ENCODE measurements at regions not wholly inside any gene's neighbourhood (a gene's known extent, or its start where the extent isn't known, plus 50 kb on each side); places are given as distances from the start of the nearest gene placed in this dataset.

- Histone ChIP-seq H3K4me1 (ENCODE audit: insufficient read depth, low read length) (no peaks in the 10 kb centered on the region), H3K4me3 (ENCODE audit: low read length) (no peak overlapping the region), H3K9me3 (ENCODE audit: control insufficient read depth in 1 of 2, insufficient read depth in 1 of 2, low read length in 2 of 2) (no peaks in the 10 kb centered on the region), H3K27ac (ENCODE audit: low read depth in 1 of 2, low read length in 2 of 2) (no peak overlapping the region), H3K27me3 (ENCODE audit: control insufficient read depth in 1 of 2, insufficient read depth in 2 of 2, low read length in 2 of 2) (peaks cover 0 to 6% of the 10 kb centered on the region in 2 experiments), H3K36me3 (ENCODE audit: insufficient read depth, low read length) (no peaks in the 10 kb centered on the region)
- no peaks in the 10 kb centered on the region for H3K36me3 Mint-ChIP-seq (ENCODE audit: low read depth)
- TF ChIP-seq CTCF (IDR thresholded peaks at IDR 0.05), result no peak
- CTCF ChIA-PET, result no interaction called here
- no peaks in the 10 kb centered on the region for H3K4me1 Mint-ChIP-seq (ENCODE audit: low read depth)
- DNase-seq, result no peak
- no peak overlapping the region for H3K4me3 Mint-ChIP-seq
- no peak for ATAC-seq (ENCODE audit: poor library complexity)
- intact Hi-C loops (cut with DNase I, micrococcal nuclease), result no loop called here
- no peaks in the 10 kb centered on the region for H3K9me3 Mint-ChIP-seq
- H3K27ac Mint-ChIP-seq, result no peak overlapping the region
- no peaks in the 10 kb centered on the region for H3K27me3 Mint-ChIP-seq
- POLR2A ChIA-PET, result no interaction called here
Measured at GRCh38 chr12:43653917-43654316, 101.9 kb upstream of the ADAMTS20 start.

DNA sequence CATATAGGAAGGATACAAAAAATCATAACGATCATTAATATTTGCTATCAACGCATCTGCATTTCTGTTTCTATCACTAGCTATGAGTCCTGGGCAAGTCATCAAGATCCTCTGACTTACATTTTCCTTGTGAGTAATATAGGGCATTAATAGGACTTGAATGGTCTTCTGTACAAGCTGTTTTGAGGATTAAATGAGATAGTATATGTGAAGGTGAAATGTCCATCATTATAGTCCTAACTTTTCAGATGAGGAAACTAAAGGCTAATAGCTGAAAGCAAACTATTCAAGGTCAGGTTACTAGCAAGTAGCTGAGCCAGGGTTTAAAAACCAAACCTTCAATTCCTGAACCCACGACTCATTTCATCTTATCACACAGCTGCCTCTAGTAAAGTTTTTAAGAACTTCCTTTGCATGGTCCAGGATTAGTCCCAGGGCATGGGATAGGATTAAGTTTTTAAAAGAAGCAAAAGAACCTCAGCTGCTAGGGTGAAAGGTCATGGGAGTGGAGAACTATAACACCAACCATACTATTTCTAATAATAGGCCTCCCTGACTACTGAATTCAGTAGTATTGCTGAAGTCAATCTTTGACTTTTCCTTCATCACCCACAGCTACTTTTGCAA, 101.4 kb upstream of the ADAMTS20 start:
- H3K27me3 ChIP-seq (ENCODE audit: control insufficient read depth in 1 of 2, insufficient read depth in 2 of 2, low read length in 2 of 2), result peaks cover 0 to 6% of the 10 kb centered on the region in 2 experiments
- no peaks in the 10 kb centered on the region for H3K36me3 ChIP-seq (ENCODE audit: insufficient read depth, low read length)
- ChIA-PET POLR2A (no interaction called here), CTCF (no interaction called here)
- H3K9me3 ChIP-seq (ENCODE audit: control insufficient read depth in 1 of 2, insufficient read depth in 1 of 2, low read length in 2 of 2), result no peaks in the 10 kb centered on the region
- H3K4me1 ChIP-seq (ENCODE audit: insufficient read depth, low read length), result no peaks in the 10 kb centered on the region
- ATAC-seq (ENCODE audit: poor library complexity) (no peak), DNase-seq (no peak)
- Mint-ChIP-seq H3K9me3 (no peaks in the 10 kb centered on the region), H3K27me3 (no peaks in the 10 kb centered on the region), H3K27ac (no peak overlapping the region), H3K36me3 (ENCODE audit: low read depth) (no peaks in the 10 kb centered on the region), H3K4me1 (ENCODE audit: low read depth) (no peaks in the 10 kb centered on the region), H3K4me3 (no peak overlapping the region)
- TF ChIP-seq CTCF (IDR thresholded peaks at IDR 0.05), result no peak
- H3K4me3 ChIP-seq (ENCODE audit: low read length), result no peak overlapping the region
- no peak overlapping the region for H3K27ac ChIP-seq (ENCODE audit: low read depth in 1 of 2, low read length in 2 of 2)
- intact Hi-C loops (cut with DNase I, micrococcal nuclease), result no loop called here

DNA sequence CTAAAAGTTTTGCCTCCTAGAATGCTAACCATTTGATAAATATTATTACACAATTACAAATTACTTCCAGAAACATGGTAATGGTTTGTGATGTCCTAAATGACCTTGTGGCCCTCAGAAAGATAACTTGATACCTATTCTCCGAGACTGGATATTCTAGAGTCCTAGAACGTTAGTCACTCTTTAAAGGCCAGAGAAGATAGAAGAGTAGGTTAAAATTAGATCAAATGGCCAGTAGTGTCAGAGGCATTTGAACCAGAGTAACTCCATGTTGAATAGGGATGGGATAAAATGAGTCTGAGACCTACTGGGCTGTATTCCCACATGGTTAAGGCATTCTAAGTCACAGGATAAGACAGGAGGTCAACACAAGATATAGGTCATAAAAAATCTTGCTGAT, 96.6 kb upstream of the ADAMTS20 start:
- Mint-ChIP-seq H3K27me3 (peaks cover 12% of the 10 kb centered on the region), H3K4me3 (no peak overlapping the region), H3K9me3 (peaks cover 2% of the 10 kb centered on the region), H3K27ac (no peak overlapping the region), H3K36me3 (ENCODE audit: low read depth) (no peaks in the 10 kb centered on the region), H3K4me1 (ENCODE audit: low read depth) (no peaks in the 10 kb centered on the region)
- no peaks in the 10 kb centered on the region for H3K36me3 ChIP-seq (ENCODE audit: insufficient read depth, low read length)
- no peaks in the 10 kb centered on the region for H3K4me1 ChIP-seq (ENCODE audit: insufficient read depth, low read length)
- ATAC-seq (ENCODE audit: poor library complexity) (no peak), DNase-seq (no peak)
- no peaks in the 10 kb centered on the region for H3K9me3 ChIP-seq (ENCODE audit: control insufficient read depth in 1 of 2, insufficient read depth in 1 of 2, low read length in 2 of 2)
- ChIA-PET CTCF (interaction anchor here (1.4 kb wide), 1 partner anchor 9 kb away, joined by 4 read pairs; no protein-coding TSS in a partner anchor), POLR2A (no interaction called here)
- TF ChIP-seq CTCF (IDR thresholded peaks at IDR 0.05), result no peak
- H3K27ac ChIP-seq (ENCODE audit: low read depth in 1 of 2, low read length in 2 of 2), result no peak overlapping the region
- H3K4me3 ChIP-seq (ENCODE audit: low read length), result no peak overlapping the region
- H3K27me3 ChIP-seq (ENCODE audit: control insufficient read depth in 1 of 2, insufficient read depth in 2 of 2, low read length in 2 of 2), result no peaks in the 10 kb centered on the region
- intact Hi-C loops (cut with DNase I, micrococcal nuclease), result no loop called here
